ENCODE measurements at regions not wholly inside any gene's neighbourhood (a gene's known extent, or its start where the extent isn't known, plus 50 kb on each side); places are given as distances from the start of the nearest gene placed in this dataset.
A peak's percentile ranks its signal among the peaks of the same experiment; 100 is the strongest.

DNA sequence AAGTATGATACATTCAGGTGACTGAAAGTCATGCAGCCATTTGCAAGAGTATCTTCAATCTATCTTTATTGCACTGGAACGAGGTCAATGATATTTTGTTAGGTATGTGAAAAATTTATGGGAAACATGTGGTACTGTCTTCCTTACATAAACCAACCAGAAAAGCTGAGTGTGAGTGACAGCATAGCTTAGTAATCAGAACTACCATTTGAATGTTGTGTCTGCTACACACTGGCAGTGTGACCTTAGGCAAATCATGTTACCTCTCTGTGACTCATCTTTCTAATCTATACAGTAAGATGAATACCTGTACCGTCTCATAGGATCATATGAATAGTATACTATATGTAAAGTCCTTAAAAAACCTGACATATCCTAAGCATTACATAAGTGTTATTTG is 337.9 kb upstream of the IL12A start:
- DNase-seq (ENCODE audit: low read depth): peak; percentile 59
- H3K4me3 ChIP-seq (ENCODE audit: low read length): no peak overlapping the region
- TF ChIP-seq, protein P1, sequence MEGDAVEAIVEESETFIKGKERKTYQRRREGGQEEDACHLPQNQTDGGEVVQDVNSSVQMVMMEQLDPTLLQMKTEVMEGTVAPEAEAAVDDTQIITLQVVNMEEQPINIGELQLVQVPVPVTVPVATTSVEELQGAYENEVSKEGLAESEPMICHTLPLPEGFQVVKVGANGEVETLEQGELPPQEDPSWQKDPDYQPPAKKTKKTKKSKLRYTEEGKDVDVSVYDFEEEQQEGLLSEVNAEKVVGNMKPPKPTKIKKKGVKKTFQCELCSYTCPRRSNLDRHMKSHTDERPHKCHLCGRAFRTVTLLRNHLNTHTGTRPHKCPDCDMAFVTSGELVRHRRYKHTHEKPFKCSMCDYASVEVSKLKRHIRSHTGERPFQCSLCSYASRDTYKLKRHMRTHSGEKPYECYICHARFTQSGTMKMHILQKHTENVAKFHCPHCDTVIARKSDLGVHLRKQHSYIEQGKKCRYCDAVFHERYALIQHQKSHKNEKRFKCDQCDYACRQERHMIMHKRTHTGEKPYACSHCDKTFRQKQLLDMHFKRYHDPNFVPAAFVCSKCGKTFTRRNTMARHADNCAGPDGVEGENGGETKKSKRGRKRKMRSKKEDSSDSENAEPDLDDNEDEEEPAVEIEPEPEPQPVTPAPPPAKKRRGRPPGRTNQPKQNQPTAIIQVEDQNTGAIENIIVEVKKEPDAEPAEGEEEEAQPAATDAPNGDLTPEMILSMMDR (IDR thresholded peaks at IDR 0.05; ENCODE audit: insufficient read depth, low read depth, low read length, missing control alignments): no peak

DNA sequence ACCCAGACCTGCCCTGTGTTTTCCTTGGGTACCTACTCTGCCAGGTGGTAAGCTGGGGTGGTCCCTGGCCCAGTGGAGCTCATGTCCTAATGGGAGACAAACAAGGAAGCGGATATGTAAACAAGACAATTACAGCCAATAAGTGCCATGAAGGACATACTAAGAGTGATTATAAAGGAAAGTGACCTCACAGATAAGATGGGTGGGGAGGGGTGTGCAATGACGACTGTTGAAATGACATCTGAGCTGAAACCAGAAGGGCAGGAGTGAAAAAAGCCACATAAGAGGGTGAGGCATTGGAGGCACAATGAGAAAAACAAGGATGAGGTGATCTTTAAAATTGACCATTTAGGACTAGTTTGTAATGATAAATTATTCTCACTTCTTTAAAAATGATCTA is 336.2 kb upstream of the IL12A start:
- H3K4me3 ChIP-seq (ENCODE audit: low read length): no peak overlapping the region
- TF ChIP-seq, protein P1 (IDR thresholded peaks at IDR 0.05; ENCODE audit: insufficient read depth, low read depth, low read length, missing control alignments): no peak
- DNase-seq (ENCODE audit: low read depth): no peak

DNA sequence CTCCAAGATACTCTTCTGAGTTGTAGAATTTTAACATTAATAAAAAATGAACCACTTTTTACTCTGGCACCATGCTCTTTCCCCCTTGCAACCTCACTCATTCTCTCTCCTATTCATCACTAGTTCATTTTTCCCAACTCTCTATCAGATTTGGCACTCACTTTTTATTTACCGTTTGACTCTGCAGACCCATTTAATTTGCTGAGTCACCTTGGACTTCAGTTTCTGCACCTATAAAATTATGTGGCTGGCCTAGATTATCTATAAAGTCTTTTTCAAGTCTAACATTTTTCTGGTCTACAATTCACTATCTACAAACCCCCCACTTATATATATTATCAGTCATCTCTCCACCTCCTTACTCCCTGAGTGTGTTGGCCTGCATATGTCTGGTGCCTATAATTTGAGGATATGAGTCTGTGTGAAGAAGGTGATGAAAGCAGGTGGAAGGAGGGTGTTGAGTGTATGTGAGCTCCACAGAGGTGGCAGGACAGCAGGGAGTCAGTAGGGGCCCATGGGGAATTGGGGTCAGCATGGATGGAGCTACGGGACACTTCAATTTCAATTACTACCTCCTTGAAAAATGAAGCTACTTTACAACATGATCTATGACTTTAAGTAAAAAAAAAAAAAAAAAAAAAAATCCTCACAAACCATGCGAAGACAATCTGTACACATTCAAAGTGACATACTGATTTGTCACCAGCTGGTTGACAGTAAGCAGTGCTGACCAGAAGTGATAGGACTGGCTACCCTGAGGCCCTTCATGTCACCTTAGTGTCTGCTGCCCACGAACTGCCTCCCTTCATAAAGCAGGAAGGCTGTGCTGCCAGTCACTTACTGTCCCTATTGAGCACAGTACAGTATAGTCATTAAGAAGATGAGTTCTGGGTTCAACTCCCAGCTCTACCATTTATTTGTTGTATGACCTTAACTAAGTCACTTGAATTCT is 334.2 kb upstream of the IL12A start:
- H3K4me3 ChIP-seq (ENCODE audit: low read length): no peak overlapping the region
- TF ChIP-seq, protein P1 (IDR thresholded peaks at IDR 0.05; ENCODE audit: insufficient read depth, low read depth, low read length, missing control alignments): no peak
- DNase-seq (ENCODE audit: low read depth): no peak

DNA sequence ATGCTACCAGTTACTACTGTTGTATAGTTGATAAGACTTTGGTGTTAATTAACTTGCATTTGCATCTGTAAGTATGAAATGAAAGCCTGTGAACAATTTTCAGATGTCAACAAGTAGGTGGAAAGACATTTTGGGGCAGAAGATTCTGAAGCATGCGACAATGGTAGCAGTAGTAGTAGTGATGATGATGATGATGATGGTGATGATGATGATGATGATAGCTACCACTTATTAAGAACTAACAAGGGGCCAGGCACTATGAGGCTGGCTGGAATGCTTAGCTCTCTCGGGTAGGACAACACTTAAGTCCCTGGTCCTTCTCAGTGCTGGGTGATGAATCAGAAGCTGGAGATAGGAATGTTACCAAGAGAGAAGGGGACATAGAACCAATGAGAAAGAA is 333.4 kb upstream of the IL12A start:
- DNase-seq (ENCODE audit: low read depth): no peak
- H3K4me3 ChIP-seq (ENCODE audit: low read length): no peak overlapping the region
- TF ChIP-seq, protein P1 (IDR thresholded peaks at IDR 0.05; ENCODE audit: insufficient read depth, low read depth, low read length, missing control alignments): no peak

DNA sequence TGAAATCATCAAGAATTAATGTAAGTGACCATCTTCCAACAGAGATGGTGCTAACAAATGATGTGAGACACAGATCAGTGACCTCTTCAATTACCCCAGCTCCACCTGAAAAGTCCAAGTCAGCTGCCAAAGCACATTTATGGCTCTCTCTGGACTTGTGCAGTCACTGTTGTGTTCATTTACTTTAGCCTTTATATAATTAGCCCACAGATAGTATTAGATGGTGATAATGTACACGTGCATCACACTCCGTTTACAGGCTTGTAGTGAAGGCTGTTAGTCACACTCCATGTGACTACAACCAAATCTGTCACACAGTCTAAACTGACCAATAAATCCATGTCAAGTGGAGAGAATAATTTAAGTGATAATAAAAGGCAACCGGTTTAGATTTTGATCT is 331.5 kb upstream of the IL12A start:
- no peak overlapping the region for H3K4me3 ChIP-seq (ENCODE audit: low read length)
- TF ChIP-seq, protein P1 (IDR thresholded peaks at IDR 0.05; ENCODE audit: insufficient read depth, low read depth, low read length, missing control alignments): no peak

DNA sequence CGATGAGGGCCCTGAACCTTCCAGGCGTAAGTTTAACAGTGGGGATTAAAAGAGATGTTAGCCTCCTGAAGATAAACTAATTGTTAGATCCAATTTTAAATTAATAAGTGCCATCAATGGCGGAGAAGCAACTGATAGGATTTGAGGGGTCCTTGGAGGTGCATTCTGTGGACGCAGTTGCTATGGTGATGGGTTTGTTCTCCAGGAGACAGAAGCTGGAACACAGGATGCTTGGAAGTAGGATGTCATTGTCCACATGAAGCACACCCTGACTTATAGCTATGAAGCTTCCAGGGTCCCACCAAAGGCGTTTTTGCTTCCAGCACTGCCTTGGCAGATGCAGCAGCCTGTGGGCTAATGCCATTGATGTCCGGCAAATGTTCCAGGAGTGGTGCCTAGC is 331.0 kb upstream of the IL12A start:
- TF ChIP-seq, protein P1 (IDR thresholded peaks at IDR 0.05; ENCODE audit: insufficient read depth, low read depth, low read length, missing control alignments): no peak
- H3K4me3 ChIP-seq (ENCODE audit: low read length): no peak overlapping the region
- DNase-seq (ENCODE audit: low read depth): no peak

More for the DNA sequence above, 331.5 kb upstream of the IL12A start:
- DNase-seq (ENCODE audit: low read depth): no peak

DNA sequence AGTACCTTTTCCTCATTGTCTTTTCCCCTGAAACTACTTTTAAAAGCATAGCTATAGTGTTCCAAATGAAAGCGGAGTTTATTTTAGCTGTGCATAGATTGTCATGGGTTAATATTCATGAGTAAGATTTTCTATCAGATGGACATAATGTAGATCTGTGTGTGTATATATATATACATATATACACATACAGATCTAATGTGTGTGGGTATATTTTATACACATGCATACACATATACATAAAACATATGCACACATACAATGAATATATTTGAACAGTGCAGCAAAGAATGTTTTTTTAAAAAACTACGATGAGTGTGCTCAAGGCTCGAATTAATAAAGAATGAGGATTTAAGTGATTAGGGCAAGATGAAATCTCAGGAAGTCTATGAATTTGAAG is 328.3 kb upstream of the IL12A start:
- no peak for DNase-seq (ENCODE audit: low read depth)
- H3K4me3 ChIP-seq (ENCODE audit: low read length): no peak overlapping the region
- TF ChIP-seq, protein P1 (IDR thresholded peaks at IDR 0.05; ENCODE audit: insufficient read depth, low read depth, low read length, missing control alignments): no peak
